Suprapubic skin (tissue), 3 donors: ENCODE measurements at regions not wholly inside any gene's neighbourhood (a gene's known extent, or its start where the extent isn't known, plus 50 kb on each side); places are given as distances from the start of the nearest gene placed in this dataset.

ENCODE experiments used
- CTCF ChIP-seq, 2 donors: fragments of 200-600 bp in 1 of 2; fragments of 450-650 bp in 1 of 2; sonication (generic) in 1 of 2; IDR thresholded peaks; one replicate each; pipeline ENCODE4 v1.5.1; 2016 to 2019; ENCODE audit warnings: antibody characterized with exemption in 2 of 2, mild to moderate bottlenecking in 1 of 2, moderate library complexity in 1 of 2
- EP300 ChIP-seq: sonication (generic); formaldehyde crosslinking; IDR thresholded peaks from one replicate; pipeline ENCODE4 v1.6.1; 2017; ENCODE audit warnings: antibody characterized with exemption
- POLR2A ChIP-seq, 2 donors: fragments of 450-650 bp; IDR thresholded peaks; one replicate each; pipeline ENCODE4 v1.6.1; 2017; ENCODE audit warnings: antibody characterized with exemption in 2 of 2, mild to moderate bottlenecking in 2 of 2, moderate library complexity in 2 of 2

- no peak for TF ChIP-seq CTCF (IDR thresholded peaks at IDR 0.05)
- no peak for TF ChIP-seq EP300
- TF ChIP-seq POLR2A (IDR thresholded peaks at IDR 0.05), result no peak
Measured at GRCh38 chr1:168947041-168947440, 159.4 kb upstream of the ATP1B1 start.
